B cell (primary cell): ENCODE measurements at regions not wholly inside any gene's neighbourhood (a gene's known extent, or its start where the extent isn't known, plus 50 kb on each side); places are given as distances from the start of the nearest gene placed in this dataset.

ENCODE experiments used
- ATAC-seq: fragments of 200-7000 bp; cut with Tn5 transposase; one replicate; pipeline ENCODE4 v1.10.0; 2021; ENCODE audit warnings: low read depth, mild to moderate bottlenecking, moderate number of reproducible peaks, moderate library complexity
- CTCF ChIA-PET: fragments of 350-600 bp; sonication (Branson Sonifier 250); formaldehyde crosslinking; loops from one replicate; lab custom pipeline; 2021; ENCODE audit warnings: antibody characterized with exemption, inconsistent platforms; lab: Charles Lee
- POLR2A ChIA-PET: fragments of 350-600 bp; sonication (Branson Sonifier 250); formaldehyde crosslinking; loops from one replicate; lab custom pipeline; 2021; ENCODE audit warnings: antibody characterized with exemption; lab: Charles Lee
- DNase-seq: peaks from one replicate; pipeline ENCODE4 v3.0.0; 2013
- H2AFZ ChIP-seq: 2 replicates; pipeline ENCODE4 v1.6.1; 2012; ENCODE audit warnings: mild to moderate bottlenecking, low read depth, low read length; ENCODE audit not compliant: insufficient read depth, poor library complexity, severe bottlenecking
- H3K27ac ChIP-seq, 2 donors: 1 replicate in 1 of 2; 2 replicates in 1 of 2; pipeline ENCODE4 v1.5.1; 2012 to 2013; ENCODE audit warnings: low read length in 2 of 2, mild to moderate bottlenecking in 2 of 2, moderate library complexity in 1 of 2
- H3K27me3 ChIP-seq, 4 experiments: fragments of 200-600 bp in 1 of 4; sonication (generic) in 1 of 4; replicated peaks in 1 of 4; 1 replicate in 2 of 4; 2 replicates in 2 of 4; pipeline versions ENCODE4 v1.6.1 to v1.7.0; 2013 to 2016; ENCODE audit warnings: low read length in 3 of 4, mild to moderate bottlenecking in 2 of 4, mixed read lengths in 1 of 4, moderate library complexity in 1 of 4; ENCODE audit not compliant: insufficient read depth in 4 of 4, control insufficient read depth in 3 of 4; ENCODE audit errors: control extremely low read depth in 1 of 4
- H3K36me3 ChIP-seq, 2 experiments: replicated peaks in 1 of 2; 1 replicate in 1 of 2; 2 replicates in 1 of 2; pipeline versions ENCODE4 v1.6.1 to v1.7.1; 2013; ENCODE audit warnings: low read length in 1 of 2; ENCODE audit not compliant: insufficient read depth in 2 of 2, control insufficient read depth in 1 of 2; ENCODE audit errors: control extremely low read depth in 1 of 2, extremely low read depth in 1 of 2
- H3K4me1 ChIP-seq, 2 donors: fragments of 200-600 bp in 1 of 2; sonication (generic) in 1 of 2; 1 replicate in 1 of 2; 2 replicates in 1 of 2; pipeline versions ENCODE4 v1.5.1 to v1.6.1; 2013 to 2017; ENCODE audit warnings: low read length in 2 of 2; ENCODE audit not compliant: control insufficient read depth in 2 of 2, insufficient read depth in 2 of 2
- H3K4me2 ChIP-seq: replicated peaks from 2 replicates; pipeline ENCODE3; 2012; ENCODE audit warnings: mild to moderate bottlenecking, low read depth, low read length; ENCODE audit not compliant: poor library complexity, severe bottlenecking
- H3K4me3 ChIP-seq, 5 experiments: fragments of 200-600 bp in 1 of 5; sonication (generic) in 1 of 5; 1 replicate in 3 of 5; 2 replicates in 2 of 5; pipeline versions ENCODE4 v1.5.1 to v1.7.0; 2011 to 2016; ENCODE audit warnings: low read length in 4 of 5, mild to moderate bottlenecking in 4 of 5, low read depth in 2 of 5, control low read depth in 1 of 5, moderate library complexity in 1 of 5; ENCODE audit not compliant: insufficient read depth in 1 of 5; ENCODE audit errors: control extremely low read depth in 1 of 5, extremely low read depth in 1 of 5
- H3K79me2 ChIP-seq: fragments of 200-600 bp; sonication (generic); one replicate; pipeline ENCODE4 v1.6.0; 2016; ENCODE audit warnings: low read length; ENCODE audit not compliant: control insufficient read depth, insufficient read depth
- H3K9ac ChIP-seq: fragments of 200-600 bp; sonication (generic); 2 replicates; pipeline ENCODE4 v1.6.1; 2017; ENCODE audit warnings: mild to moderate bottlenecking, low read length, moderate library complexity
- H3K9me3 ChIP-seq, 3 donors: one replicate each; pipeline versions ENCODE4 v1.6.1 to v1.7.1; 2013; ENCODE audit warnings: low read length in 2 of 3; ENCODE audit not compliant: control insufficient read depth in 2 of 3, insufficient read depth in 1 of 3; ENCODE audit errors: control extremely low read depth in 1 of 3
- H4K20me1 ChIP-seq: 2 replicates; pipeline ENCODE4 v1.6.0; 2012; ENCODE audit warnings: mild to moderate bottlenecking, low read length; ENCODE audit not compliant: insufficient read depth, control insufficient read depth, poor library complexity, severe bottlenecking
- H3K27ac Mint-ChIP-seq: one replicate; pipeline ENCODE4 v1.8.0; 2021; ENCODE audit warnings: mixed read lengths
- H3K27me3 Mint-ChIP-seq: one replicate; pipeline ENCODE4 v1.8.0; 2021; ENCODE audit warnings: mixed read lengths
- H3K4me1 Mint-ChIP-seq: one replicate; pipeline ENCODE4 v1.8.0; 2021; ENCODE audit warnings: mixed read lengths
- H3K4me3 Mint-ChIP-seq: one replicate; pipeline ENCODE4 v1.8.0; 2021; ENCODE audit warnings: mixed read lengths
- H3K9me3 Mint-ChIP-seq: one replicate; pipeline ENCODE4 v1.8.0; 2022; ENCODE audit warnings: mixed read lengths; ENCODE audit not compliant: insufficient read depth
- EZH2 ChIP-seq: IDR thresholded peaks from 2 replicates; pipeline ENCODE4 v1.6.1; 2012; ENCODE audit warnings: borderline replicate concordance, low read depth, mild to moderate bottlenecking, moderate library complexity, low read length; ENCODE audit not compliant: insufficient read depth, poor library complexity, severe bottlenecking
- WGBS: methylation state at CpG from one replicate; pipeline ENCODE4 v1.1.5; 2013; ENCODE audit warnings: missing lambda C conversion rate; ENCODE audit not compliant: insufficient coverage; 5-methylcytosine and 5-hydroxymethylcytosine counted together
- intact Hi-C: fragments of 100-400 bp; cut with micrococcal nuclease; formaldehyde crosslinking; loops from one replicate; pipeline ENCODE4 v1.10.0; 2022
- TF ChIP-seq, protein P1 (sequence below): fragments of 200-600 bp; IDR thresholded peaks from one replicate; pipeline ENCODE4 v1.8.0; 2022; ENCODE audit warnings: antibody characterized with exemption, mild to moderate bottlenecking

DNA sequence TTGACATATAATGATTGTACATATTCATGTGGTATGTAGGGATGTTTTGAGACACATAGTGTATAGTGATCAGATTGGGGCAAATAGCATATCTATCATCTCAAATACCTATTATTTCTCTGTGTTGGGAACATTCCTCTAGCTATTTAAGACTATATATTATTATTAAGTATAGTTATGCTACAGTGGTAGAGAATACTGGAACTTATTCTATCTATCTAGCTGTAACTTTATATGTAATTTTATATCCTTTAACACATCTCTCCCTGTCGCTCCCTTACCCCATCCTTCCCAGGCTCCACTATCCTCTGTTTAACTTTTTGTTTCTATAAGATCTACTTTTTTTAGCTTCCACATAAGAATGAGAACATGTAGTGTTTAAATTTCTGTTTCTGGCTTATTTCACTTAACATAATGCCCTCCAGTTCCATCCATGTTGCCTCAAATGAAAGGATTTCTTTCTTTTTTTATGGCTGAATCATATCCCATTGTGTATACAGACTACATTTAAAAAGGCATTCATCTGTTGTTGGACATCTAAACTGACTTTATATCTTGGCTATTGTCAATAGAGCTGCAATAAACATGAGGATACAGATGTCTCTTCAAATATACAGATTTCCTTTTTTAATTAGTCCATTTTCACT, 102.1 kb upstream of the GZMB start:
- no peak overlapping the region for H3K27ac Mint-ChIP-seq
- no peaks in the 10 kb centered on the region for H3K4me1 ChIP-seq
- H3K9ac ChIP-seq = no peak overlapping the region
- no peak overlapping the region for H3K4me2 ChIP-seq
- POLR2A ChIA-PET = no interaction called here
- no peaks in the 10 kb centered on the region for H3K79me2 ChIP-seq
- intact Hi-C loops = no loop called here
- CTCF ChIA-PET = interaction anchor here (0.6 to 1.6 kb wide), 6 partner anchors 25 to 396 kb away, joined by 3 to 7 read pairs (median 4); no protein-coding TSS in a partner anchor
- H2AFZ ChIP-seq = no peak overlapping the region
- no peaks in the 10 kb centered on the region for H3K9me3 ChIP-seq
- WGBS = no CpG with 5 or more reads among the region's 1 CpG
- no peak overlapping the region for H3K27ac ChIP-seq
- DNase-seq = no peak
- no peak overlapping the region for H3K4me3 ChIP-seq
- H3K4me3 Mint-ChIP-seq = no peak overlapping the region
- ATAC-seq = no peak
- no peaks in the 10 kb centered on the region for H3K4me1 Mint-ChIP-seq
- peaks cover 15% of the 10 kb centered on the region for H3K27me3 Mint-ChIP-seq
- H3K27me3 ChIP-seq = no peaks in the 10 kb centered on the region
- no peaks in the 10 kb centered on the region for H4K20me1 ChIP-seq
- no peak for TF ChIP-seq EZH2
- TF ChIP-seq, protein P1, sequence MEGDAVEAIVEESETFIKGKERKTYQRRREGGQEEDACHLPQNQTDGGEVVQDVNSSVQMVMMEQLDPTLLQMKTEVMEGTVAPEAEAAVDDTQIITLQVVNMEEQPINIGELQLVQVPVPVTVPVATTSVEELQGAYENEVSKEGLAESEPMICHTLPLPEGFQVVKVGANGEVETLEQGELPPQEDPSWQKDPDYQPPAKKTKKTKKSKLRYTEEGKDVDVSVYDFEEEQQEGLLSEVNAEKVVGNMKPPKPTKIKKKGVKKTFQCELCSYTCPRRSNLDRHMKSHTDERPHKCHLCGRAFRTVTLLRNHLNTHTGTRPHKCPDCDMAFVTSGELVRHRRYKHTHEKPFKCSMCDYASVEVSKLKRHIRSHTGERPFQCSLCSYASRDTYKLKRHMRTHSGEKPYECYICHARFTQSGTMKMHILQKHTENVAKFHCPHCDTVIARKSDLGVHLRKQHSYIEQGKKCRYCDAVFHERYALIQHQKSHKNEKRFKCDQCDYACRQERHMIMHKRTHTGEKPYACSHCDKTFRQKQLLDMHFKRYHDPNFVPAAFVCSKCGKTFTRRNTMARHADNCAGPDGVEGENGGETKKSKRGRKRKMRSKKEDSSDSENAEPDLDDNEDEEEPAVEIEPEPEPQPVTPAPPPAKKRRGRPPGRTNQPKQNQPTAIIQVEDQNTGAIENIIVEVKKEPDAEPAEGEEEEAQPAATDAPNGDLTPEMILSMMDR = no peak
- no peaks in the 10 kb centered on the region for H3K9me3 Mint-ChIP-seq
- no peaks in the 10 kb centered on the region for H3K36me3 ChIP-seq

- DNase-seq (peak; percentile 54), ATAC-seq (no peak)
- WGBS = 24% methylated on average over 4 of the region's 9 CpGs
- no peaks in the 10 kb centered on the region for H3K4me1 Mint-ChIP-seq
- H3K4me1 ChIP-seq = no peaks in the 10 kb centered on the region
- intact Hi-C loops = no loop called here
- H3K9ac ChIP-seq = no peak overlapping the region
- no peak overlapping the region for H3K4me3 Mint-ChIP-seq
- no peak overlapping the region for H3K27ac ChIP-seq
- ChIA-PET CTCF (interaction anchor here (0.8 to 1.5 kb wide), 6 partner anchors 10 to 129 kb away, joined by 3 to 5 read pairs (median 4); no protein-coding TSS in a partner anchor), POLR2A (no interaction called here)
- no peak overlapping the region for H3K4me3 ChIP-seq
- TF ChIP-seq EZH2 = no peak
- TF ChIP-seq, protein P1 = peak; percentile 81
- H3K36me3 ChIP-seq = no peaks in the 10 kb centered on the region
- H4K20me1 ChIP-seq = no peaks in the 10 kb centered on the region
- H2AFZ ChIP-seq = no peak overlapping the region
- no peak overlapping the region for H3K27ac Mint-ChIP-seq
- peaks cover 15% of the 10 kb centered on the region for H3K27me3 Mint-ChIP-seq
- H3K79me2 ChIP-seq = no peaks in the 10 kb centered on the region
- no peaks in the 10 kb centered on the region for H3K9me3 Mint-ChIP-seq
- H3K27me3 ChIP-seq = no peaks in the 10 kb centered on the region
- no peaks in the 10 kb centered on the region for H3K9me3 ChIP-seq
- no peak overlapping the region for H3K4me2 ChIP-seq
Measured at GRCh38 chr14:24734917-24735500, 101.0 kb upstream of the GZMB start.
